Lung (tissue), 11 donors: ENCODE measurements at regions not wholly inside any gene's neighbourhood (a gene's known extent, or its start where the extent isn't known, plus 50 kb on each side); places are given as distances from the start of the nearest gene placed in this dataset.

Experiments used
- ATAC-seq: fragments of 200-7000 bp; cut with Tn5 transposase; one replicate; pipeline ENCODE4 v1.9.1; 2020; ENCODE audit warnings: moderate number of reproducible peaks; ENCODE audit not compliant: insufficient read depth, low FRiP score
- DNase-seq, 3 donors: peaks; one replicate each; pipeline ENCODE4 v3.0.0-alpha.2; 2013 to 2017
- H3K27ac ChIP-seq, 2 donors: one replicate each; pipeline ENCODE4 v1.5.1; 2013; ENCODE audit warnings: mild to moderate bottlenecking in 2 of 2, moderate library complexity in 2 of 2, control low read depth in 1 of 2, inconsistent platforms in 1 of 2, low read depth in 1 of 2, low read length in 1 of 2
- H3K27me3 ChIP-seq, 3 donors: one replicate each; pipeline ENCODE4 v1.5.1; 2013; ENCODE audit warnings: low read length in 2 of 3; ENCODE audit not compliant: control insufficient read depth in 3 of 3, insufficient read depth in 3 of 3
- H3K36me3 ChIP-seq, 4 donors: one replicate each; pipeline ENCODE4 v1.5.1; 2013; ENCODE audit warnings: low read length in 4 of 4, mild to moderate bottlenecking in 1 of 4, moderate library complexity in 1 of 4; ENCODE audit not compliant: control insufficient read depth in 4 of 4, insufficient read depth in 4 of 4
- H3K4me1 ChIP-seq, 5 donors: one replicate each; pipeline ENCODE4 v1.5.1; 2013; ENCODE audit warnings: low read length in 5 of 5, mild to moderate bottlenecking in 2 of 5, moderate library complexity in 1 of 5; ENCODE audit not compliant: control insufficient read depth in 5 of 5, insufficient read depth in 5 of 5
- H3K4me3 ChIP-seq: one replicate; pipeline ENCODE4 v1.5.1; 2013; ENCODE audit warnings: mild to moderate bottlenecking, control low read depth, moderate library complexity
- H3K9ac ChIP-seq, 2 donors: one replicate each; pipeline ENCODE4 v1.5.1; 2013; ENCODE audit warnings: low read length in 2 of 2, control low read depth in 1 of 2; ENCODE audit not compliant: insufficient read depth in 1 of 2
- H3K9me3 ChIP-seq, 4 donors: one replicate each; pipeline ENCODE4 v1.5.1; 2013; ENCODE audit warnings: low read length in 3 of 4, mild to moderate bottlenecking in 1 of 4, moderate library complexity in 1 of 4; ENCODE audit not compliant: control insufficient read depth in 4 of 4, insufficient read depth in 3 of 4
- WGBS, 2 donors: extraction: QIAGEN DNeasy Blood & Tissue Kit; methylation state at CpG; one replicate each; pipeline ENCODE4 v1.1.7; 2013; 5-methylcytosine and 5-hydroxymethylcytosine counted together
- TF ChIP-seq, protein P1 (sequence below): IDR thresholded peaks from 2 replicates; pipeline ENCODE4 v1.5.1; 2012; ENCODE audit warnings: mild to moderate bottlenecking; ENCODE audit errors: control extremely low read depth, extremely low read depth
- donor health status: control.
- donor health status: control.
- donor health status: Bipolar disorder and iron deficiency.
- donor health status: healthy.
- donor health status: DM: yes; HTN: yes; CAD: no.

DNA sequence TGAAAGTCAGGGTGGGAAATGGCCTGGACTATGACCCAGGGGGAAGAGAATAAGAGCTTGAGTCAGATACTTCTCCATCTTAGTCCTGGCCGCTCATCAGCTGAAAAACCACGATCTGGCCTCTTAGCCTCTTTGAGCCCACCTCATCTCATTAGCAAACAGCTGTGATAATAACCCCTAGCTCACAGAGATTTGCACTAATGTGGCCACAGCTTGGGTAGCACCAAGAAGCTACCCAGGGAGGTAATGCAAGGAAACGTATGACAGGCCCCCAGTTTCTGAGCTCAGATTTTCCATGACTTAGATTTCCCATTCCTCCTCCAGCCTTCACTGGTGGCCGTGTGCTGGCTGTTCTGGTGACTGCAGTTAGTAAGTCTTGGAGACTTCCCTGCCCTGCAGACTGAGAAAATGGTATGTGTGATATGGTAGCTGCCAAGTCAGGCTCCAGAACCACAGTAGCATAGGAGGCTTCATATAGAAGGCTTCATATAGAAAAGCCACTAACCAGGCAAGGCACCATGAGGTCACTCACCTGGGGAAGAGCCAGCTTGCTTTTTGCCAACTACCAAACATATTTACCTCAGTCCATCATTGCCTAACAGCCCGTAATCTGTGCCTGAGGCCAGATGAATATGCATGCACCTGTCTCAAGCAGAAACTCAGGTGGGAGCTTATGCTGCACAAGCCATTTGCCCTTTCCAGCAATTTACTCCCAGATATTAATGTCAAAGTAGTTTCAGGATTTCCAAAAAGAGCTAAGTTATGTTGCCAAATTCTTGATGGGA, 51.4 kb upstream of the GABRE start:
- ATAC-seq (no peak), DNase-seq (no peak)
- Histone ChIP-seq H3K9ac (no peak overlapping the region), H3K4me3 (no peak overlapping the region), H3K4me1 (no peaks in the 10 kb centered on the region), H3K27ac (no peak overlapping the region), H3K9me3 (peaks cover 0 to 3% (median 0%) of the 10 kb centered on the region in 4 donors), H3K27me3 (no peaks in the 10 kb centered on the region), H3K36me3 (no peaks in the 10 kb centered on the region)
- TF ChIP-seq, protein P1, sequence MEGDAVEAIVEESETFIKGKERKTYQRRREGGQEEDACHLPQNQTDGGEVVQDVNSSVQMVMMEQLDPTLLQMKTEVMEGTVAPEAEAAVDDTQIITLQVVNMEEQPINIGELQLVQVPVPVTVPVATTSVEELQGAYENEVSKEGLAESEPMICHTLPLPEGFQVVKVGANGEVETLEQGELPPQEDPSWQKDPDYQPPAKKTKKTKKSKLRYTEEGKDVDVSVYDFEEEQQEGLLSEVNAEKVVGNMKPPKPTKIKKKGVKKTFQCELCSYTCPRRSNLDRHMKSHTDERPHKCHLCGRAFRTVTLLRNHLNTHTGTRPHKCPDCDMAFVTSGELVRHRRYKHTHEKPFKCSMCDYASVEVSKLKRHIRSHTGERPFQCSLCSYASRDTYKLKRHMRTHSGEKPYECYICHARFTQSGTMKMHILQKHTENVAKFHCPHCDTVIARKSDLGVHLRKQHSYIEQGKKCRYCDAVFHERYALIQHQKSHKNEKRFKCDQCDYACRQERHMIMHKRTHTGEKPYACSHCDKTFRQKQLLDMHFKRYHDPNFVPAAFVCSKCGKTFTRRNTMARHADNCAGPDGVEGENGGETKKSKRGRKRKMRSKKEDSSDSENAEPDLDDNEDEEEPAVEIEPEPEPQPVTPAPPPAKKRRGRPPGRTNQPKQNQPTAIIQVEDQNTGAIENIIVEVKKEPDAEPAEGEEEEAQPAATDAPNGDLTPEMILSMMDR: no peak
- 62 to 73% methylated on average over 5 of the region's 5 CpGs for WGBS, 2 donors

- H3K27ac ChIP-seq: no peak overlapping the region
- WGBS, 2 donors: 67 to 82% methylated on average over 3 of the region's 3 CpGs
- TF ChIP-seq, protein P1: no peak
- DNase-seq (no peak), ATAC-seq (no peak)
- no peaks in the 10 kb centered on the region for H3K36me3 ChIP-seq
- no peaks in the 10 kb centered on the region for H3K4me1 ChIP-seq
- H3K27me3 ChIP-seq: no peaks in the 10 kb centered on the region
- no peak overlapping the region for H3K9ac ChIP-seq
- peaks cover 0 to under 1% (median 0%) of the 10 kb centered on the region in 4 donors for H3K9me3 ChIP-seq
- H3K4me3 ChIP-seq: no peak overlapping the region
Observed at GRCh38 chrX:152024710-152025109, 50.2 kb upstream of the GABRE start.
